H1 (cell line): ENCODE measurements at regions not wholly inside any gene's neighbourhood (a gene's known extent, or its start where the extent isn't known, plus 50 kb on each side); places are given as distances from the start of the nearest gene placed in this dataset.

Source experiments
- CTCF ChIA-PET: fragments of 300-600 bp; sonication (Branson Sonifier 250); formaldehyde crosslinking; loops from one replicate; lab custom pipeline; 2021; ENCODE audit not compliant: partially characterized antibody; lab: Charles Lee
- POLR2A ChIA-PET: fragments of 300-600 bp; sonication (Branson Sonifier 250); formaldehyde crosslinking; loops from one replicate; lab custom pipeline; 2021; ENCODE audit warnings: inconsistent platforms; ENCODE audit not compliant: partially characterized antibody; lab: Charles Lee
- DNase-seq, 2 experiments: peaks; one replicate each; pipeline versions ENCODE4 v3.0.0 to v3.0.0-alpha.2; 2010 to 2022; ENCODE audit warnings: low spot score in 2 of 2, low read depth in 1 of 2, mixed read lengths in 1 of 2
- FAIRE-seq: peaks from 2 replicates; lab custom pipeline; 2011; peaks lifted over from hg19 to GRCh38; lab: Jason Lieb, UNC
- H2AFZ ChIP-seq: 2 replicates; pipeline ENCODE4 v1.8.1; 2012; ENCODE audit warnings: low read length, inconsistent platforms
- H2AK5ac ChIP-seq: 2 replicates; pipeline ENCODE4 v1.6.1; 2013; ENCODE audit warnings: low read depth, low read length
- H2BK120ac ChIP-seq: replicated peaks from 2 replicates; pipeline ENCODE3; 2013; ENCODE audit warnings: low read depth, low read length, inconsistent platforms
- H2BK12ac ChIP-seq: 2 replicates; pipeline ENCODE4 v1.6.1; 2013; ENCODE audit warnings: low read depth, low read length
- H2BK15ac ChIP-seq: 2 replicates; pipeline ENCODE4 v1.6.1; 2013; ENCODE audit warnings: low read length
- H2BK20ac ChIP-seq: 2 replicates; pipeline ENCODE4 v1.6.1; 2013; ENCODE audit warnings: low read length
- H2BK5ac ChIP-seq: 2 replicates; pipeline ENCODE4 v1.6.1; 2013; ENCODE audit warnings: low read depth, low read length
- H3K14ac ChIP-seq: 2 replicates; pipeline ENCODE4 v1.6.1; 2013; ENCODE audit warnings: inconsistent platforms; ENCODE audit not compliant: insufficient read length
- H3K18ac ChIP-seq: 2 replicates; pipeline ENCODE4 v1.6.1; 2013; ENCODE audit warnings: low read length; ENCODE audit errors: extremely low read depth
- H3K23ac ChIP-seq: 2 replicates; pipeline ENCODE4 v1.6.1; 2013; ENCODE audit warnings: inconsistent platforms; ENCODE audit not compliant: insufficient read length
- H3K23me2 ChIP-seq: 2 replicates; pipeline ENCODE4 v1.6.1; 2013; ENCODE audit warnings: low read depth, low read length
- H3K27ac ChIP-seq: 2 replicates; pipeline ENCODE4 v1.6.1; 2011; ENCODE audit warnings: low read depth, low read length, inconsistent platforms
- H3K27me3 ChIP-seq, 4 experiments: replicated peaks in 1 of 4; 1 replicate in 1 of 4; 2 replicates in 3 of 4; pipeline versions ENCODE4 v1.6.1 to v1.8.1; 2011 to 2013; ENCODE audit warnings: low read length in 3 of 4, mild to moderate bottlenecking in 3 of 4, inconsistent platforms in 2 of 4, mixed read lengths in 2 of 4, moderate library complexity in 1 of 4; ENCODE audit not compliant: control insufficient read depth in 3 of 4, insufficient read depth in 3 of 4; ENCODE audit errors: extremely low read depth in 1 of 4
- H3K36me3 ChIP-seq, 4 experiments: 2 replicates each; pipeline versions ENCODE4 v1.6.1 to v1.8.1; 2011 to 2013; ENCODE audit warnings: mild to moderate bottlenecking in 4 of 4, low read length in 3 of 4, moderate library complexity in 2 of 4, control low read depth in 1 of 4, inconsistent platforms in 1 of 4; ENCODE audit not compliant: insufficient read depth in 4 of 4, control insufficient read depth in 2 of 4
- H3K4ac ChIP-seq: replicated peaks from 2 replicates; pipeline ENCODE3; 2013; ENCODE audit warnings: low read length, low read depth, mixed read lengths, inconsistent platforms; ENCODE audit not compliant: insufficient read length
- H3K4me1 ChIP-seq, 4 experiments: replicated peaks in 1 of 4; 1 replicate in 1 of 4; 2 replicates in 3 of 4; pipeline versions ENCODE4 v1.6.1 to v1.8.1; 2011 to 2013; ENCODE audit warnings: low read length in 3 of 4, inconsistent platforms in 2 of 4, mixed read lengths in 1 of 4; ENCODE audit not compliant: insufficient read depth in 4 of 4, control insufficient read depth in 3 of 4
- H3K4me2 ChIP-seq, 2 experiments: 2 replicates each; pipeline versions ENCODE4 v1.6.1 to v1.8.1; 2011 to 2013; ENCODE audit warnings: low read depth in 2 of 2, low read length in 2 of 2, control low read depth in 1 of 2, inconsistent platforms in 1 of 2, mild to moderate bottlenecking in 1 of 2; ENCODE audit not compliant: insufficient read depth in 1 of 2
- H3K4me3 ChIP-seq, 4 experiments: fragments of 200-600, 300-600 bp in 1 of 4; sonication (generic), shearing (Covaris generic), sonication (Bioruptor Twin) in 1 of 4; 2 replicates each; pipeline versions ENCODE4 v1.5.1 to v1.8.1; 2011 to 2016; ENCODE audit warnings: low read length in 4 of 4, low read depth in 3 of 4, control low read depth in 2 of 4, inconsistent platforms in 2 of 4, mild to moderate bottlenecking in 2 of 4, mixed read lengths in 1 of 4, moderate library complexity in 1 of 4; ENCODE audit not compliant: insufficient read depth in 2 of 4; ENCODE audit errors: extremely low read depth in 1 of 4
- H3K56ac ChIP-seq: replicated peaks from 2 replicates; pipeline ENCODE3; 2013; ENCODE audit warnings: low read depth, mild to moderate bottlenecking, mixed read lengths, low read length, inconsistent platforms; ENCODE audit not compliant: insufficient read length
- H3K79me1 ChIP-seq: 2 replicates; pipeline ENCODE4 v1.6.1; 2013; ENCODE audit warnings: low read depth, low read length, control low read depth
- H3K79me2 ChIP-seq, 2 experiments: 2 replicates each; pipeline versions ENCODE4 v1.6.1 to v1.8.1; 2012 to 2013; ENCODE audit warnings: low read length in 2 of 2, mild to moderate bottlenecking in 2 of 2, inconsistent platforms in 1 of 2; ENCODE audit not compliant: insufficient read depth in 2 of 2, control insufficient read depth in 1 of 2
- H3K9ac ChIP-seq, 4 experiments: replicated peaks in 1 of 4; 1 replicate in 1 of 4; 2 replicates in 3 of 4; pipeline versions ENCODE4 v1.6.1 to v1.8.1; 2011 to 2013; ENCODE audit warnings: low read depth in 3 of 4, low read length in 3 of 4, control low read depth in 2 of 4, mild to moderate bottlenecking in 2 of 4, moderate library complexity in 2 of 4, inconsistent platforms in 1 of 4; ENCODE audit errors: extremely low read depth in 1 of 4
- H3K9me3 ChIP-seq, 2 experiments: 2 replicates each; pipeline versions ENCODE4 v1.6.1 to v1.8.1; 2012 to 2013; ENCODE audit warnings: mild to moderate bottlenecking in 2 of 2, moderate library complexity in 2 of 2, control low read depth in 1 of 2, inconsistent platforms in 1 of 2, low read depth in 1 of 2, low read length in 1 of 2, mixed read lengths in 1 of 2; ENCODE audit not compliant: insufficient read depth in 2 of 2
- H4K20me1 ChIP-seq, 2 experiments: replicated peaks in 1 of 2; 2 replicates each; pipeline versions ENCODE3 to v1.8.1; 2011 to 2013; ENCODE audit warnings: inconsistent platforms in 2 of 2, low read length in 2 of 2, mild to moderate bottlenecking in 1 of 2; ENCODE audit not compliant: insufficient read depth in 2 of 2, control insufficient read depth in 1 of 2
- H4K5ac ChIP-seq: 2 replicates; pipeline ENCODE4 v1.6.1; 2013; ENCODE audit warnings: low read length, low read depth, mixed read lengths, inconsistent platforms; ENCODE audit not compliant: insufficient read length
- H4K8ac ChIP-seq: 2 replicates; pipeline ENCODE4 v1.8.0; 2013; ENCODE audit warnings: mild to moderate bottlenecking, moderate library complexity, low read length, inconsistent platforms; ENCODE audit not compliant: insufficient read depth; ENCODE audit errors: extremely low read depth
- H4K91ac ChIP-seq: replicated peaks from 2 replicates; pipeline ENCODE3; 2013; ENCODE audit warnings: low read length, mixed read lengths, inconsistent platforms; ENCODE audit not compliant: insufficient read length
- TAF7 ChIP-seq: optimal IDR thresholded peaks from 2 replicates; pipeline ENCODE3; 2011; ENCODE audit warnings: low read depth, mild to moderate bottlenecking, inconsistent platforms, low read length, moderate library complexity, borderline replicate concordance
- WGBS, 2 experiments: shearing (Covaris generic) in 1 of 2; methylation state at CpG; one replicate each; pipeline versions ENCODE4 v1.1.6 to v1.1.7; 2013 to 2015; ENCODE audit warnings: low lambda C conversion rate in 2 of 2, mixed read lengths in 2 of 2, inconsistent platforms in 1 of 2, low coverage in 1 of 2, missing lambda C conversion rate in 1 of 2; ENCODE audit not compliant: insufficient replicate concordance in 2 of 2, insufficient coverage in 1 of 2, insufficient read length in 1 of 2; ENCODE audit errors: extremely low coverage in 1 of 2, missing lambda C conversion rate in 1 of 2; 5-methylcytosine and 5-hydroxymethylcytosine counted together

GRCh38 chr13:50671497-50671850, 172.0 kb downstream of the DLEU7 start:
- no peak overlapping the region for H4K8ac ChIP-seq
- H4K20me1 ChIP-seq, result no peaks in the 10 kb centered on the region
- no peak overlapping the region for H3K18ac ChIP-seq
- no peaks in the 10 kb centered on the region for H3K23me2 ChIP-seq
- H3K14ac ChIP-seq, result no peak overlapping the region
- ChIA-PET POLR2A (no interaction called here), CTCF (no interaction called here)
- H3K79me1 ChIP-seq, result no peaks in the 10 kb centered on the region
- no peaks in the 10 kb centered on the region for H3K9me3 ChIP-seq
- H3K4me3 ChIP-seq, result no peak overlapping the region
- no peak overlapping the region for H2BK15ac ChIP-seq
- H3K56ac ChIP-seq, result no peak overlapping the region
- H2AFZ ChIP-seq, result no peak overlapping the region
- no peak overlapping the region for H3K9ac ChIP-seq
- H2BK12ac ChIP-seq, result no peak overlapping the region
- H3K79me2 ChIP-seq, result no peaks in the 10 kb centered on the region
- H4K91ac ChIP-seq, result no peak overlapping the region
- FAIRE-seq, result no peak
- H3K36me3 ChIP-seq, result no peaks in the 10 kb centered on the region; a peak in 1 of 8 replicates
- H3K4me1 ChIP-seq, result no peaks in the 10 kb centered on the region
- no peak overlapping the region for H3K27ac ChIP-seq
- H2BK20ac ChIP-seq, result no peak overlapping the region
- no peak overlapping the region for H3K23ac ChIP-seq
- H4K5ac ChIP-seq, result no peak overlapping the region
- no peak overlapping the region for H3K4me2 ChIP-seq
- no peak overlapping the region for H2AK5ac ChIP-seq
- H3K4ac ChIP-seq, result no peak overlapping the region
- DNase-seq, result no peak
- WGBS, 2 experiments, result 88% methylated on average over 3 of the region's 3 CpGs; no CpG with 5 or more reads in 1 of the 2 experiments
- no peak overlapping the region for H2BK120ac ChIP-seq
- no peak overlapping the region for H2BK5ac ChIP-seq
- H3K27me3 ChIP-seq, result no peaks in the 10 kb centered on the region
- no peak for TF ChIP-seq TAF7
